WTC11 (cell line): ENCODE measurements at regions not wholly inside any gene's neighbourhood (a gene's known extent, or its start where the extent isn't known, plus 50 kb on each side); places are given as distances from the start of the nearest gene placed in this dataset.

Source experiments
- ATAC-seq: fragments of 200-7000 bp; cut with Tn5 transposase; 2 replicates; pipeline ENCODE4 v1.10.0; 2021; ENCODE audit warnings: mild to moderate bottlenecking, moderate library complexity
- CTCF ChIA-PET: fragments of 300-600 bp; sonication (Branson Sonifier 250); formaldehyde crosslinking; loops from one replicate; lab custom pipeline; 2021; ENCODE audit warnings: antibody characterized with exemption; lab: Charles Lee
- POLR2A ChIA-PET: fragments of 350-600 bp; sonication (Branson Sonifier 250); formaldehyde crosslinking; loops from one replicate; lab custom pipeline; 2021; ENCODE audit warnings: antibody characterized with exemption; lab: Charles Lee
- DNase-seq: peaks from one replicate; pipeline ENCODE4 v3.0.0; 2021; ENCODE audit warnings: low spot score
- H3K27ac Mint-ChIP-seq: 2 replicates; pipeline ENCODE4 v1.8.0; 2021; ENCODE audit warnings: mixed read lengths
- H3K27me3 Mint-ChIP-seq: 2 replicates; pipeline ENCODE4 v1.8.0; 2021; ENCODE audit warnings: low read depth, mild to moderate bottlenecking, moderate library complexity, mixed read lengths
- H3K36me3 Mint-ChIP-seq: 2 replicates; pipeline ENCODE4 v1.8.0; 2021; ENCODE audit warnings: mixed read lengths
- H3K4me1 Mint-ChIP-seq: 2 replicates; pipeline ENCODE4 v1.8.0; 2022; ENCODE audit warnings: mixed read lengths
- H3K4me3 Mint-ChIP-seq: 2 replicates; pipeline ENCODE4 v1.8.0; 2021; ENCODE audit warnings: mild to moderate bottlenecking, moderate library complexity, mixed read lengths
- H3K9me3 Mint-ChIP-seq: 2 replicates; pipeline ENCODE4 v1.8.0; 2021; ENCODE audit warnings: mixed read lengths
- ATF1 ChIP-seq: sonication (generic); formaldehyde crosslinking; IDR thresholded peaks from 2 replicates; pipeline ENCODE4 v1.8.1; 2023; ENCODE audit warnings: mild to moderate bottlenecking, moderate library complexity, missing genetic modification reagents
- CREM ChIP-seq: sonication (generic); formaldehyde crosslinking; IDR thresholded peaks from 2 replicates; pipeline ENCODE4 v1.8.1; 2022; ENCODE audit warnings: mild to moderate bottlenecking, missing genetic modification reagents, moderate library complexity
- ETV6 ChIP-seq: sonication (generic); formaldehyde crosslinking; IDR thresholded peaks from 2 replicates; pipeline ENCODE4 v1.8.1; 2022; ENCODE audit warnings: mild to moderate bottlenecking, missing genetic modification reagents
- IRF2 ChIP-seq: sonication (generic); formaldehyde crosslinking; IDR thresholded peaks from 2 replicates; pipeline ENCODE4 v1.8.0; 2022; ENCODE audit warnings: low read depth, missing genetic modification reagents, borderline replicate concordance
- NR2C2 ChIP-seq: sonication (generic); formaldehyde crosslinking; IDR thresholded peaks from 2 replicates; pipeline ENCODE4 v1.8.0; 2022; ENCODE audit warnings: mild to moderate bottlenecking, missing genetic modification reagents
- SMAD3 ChIP-seq: sonication (generic); formaldehyde crosslinking; IDR thresholded peaks from 2 replicates; pipeline ENCODE4 v1.8.0; 2022; ENCODE audit warnings: missing genetic modification reagents, mild to moderate bottlenecking, borderline replicate concordance
- SP1 ChIP-seq: sonication (generic); formaldehyde crosslinking; conservative IDR thresholded peaks from 2 replicates; pipeline ENCODE4 v1.8.1; 2022; ENCODE audit warnings: missing genetic modification reagents
- TCF7 ChIP-seq: sonication (generic); formaldehyde crosslinking; IDR thresholded peaks from 2 replicates; pipeline ENCODE4 v1.8.0; 2022; ENCODE audit warnings: mild to moderate bottlenecking, low read depth, missing genetic modification reagents, moderate library complexity
- ZNF121 ChIP-seq: sonication (generic); formaldehyde crosslinking; IDR thresholded peaks from 2 replicates; pipeline ENCODE4 v1.8.0; 2023; ENCODE audit warnings: missing genetic modification reagents
- ZNF138 ChIP-seq: sonication (generic); formaldehyde crosslinking; conservative IDR thresholded peaks from 2 replicates; pipeline ENCODE4 v1.8.1; 2022; ENCODE audit warnings: mild to moderate bottlenecking, moderate library complexity, missing genetic modification reagents
- ZNF232 ChIP-seq: sonication (generic); formaldehyde crosslinking; IDR thresholded peaks from 2 replicates; pipeline ENCODE4 v1.8.0; 2022; ENCODE audit warnings: mild to moderate bottlenecking, missing genetic modification reagents
- ZNF396 ChIP-seq: fragments of 250-450 bp; sonication (Bioruptor Pico); IDR thresholded peaks from 2 replicates; pipeline ENCODE4 v1.8.0; 2021; ENCODE audit warnings: mild to moderate bottlenecking, moderate library complexity, borderline replicate concordance
- ZNF416 ChIP-seq: fragments of 250-450 bp; sonication (Bioruptor Pico); IDR thresholded peaks from 2 replicates; pipeline ENCODE4 v1.9.0; 2021; ENCODE audit warnings: mild to moderate bottlenecking, inconsistent platforms
- ZNF671 ChIP-seq: fragments of 250-450 bp; sonication (Bioruptor Pico); IDR thresholded peaks from 2 replicates; pipeline ENCODE4 v1.8.0; 2021; ENCODE audit warnings: mild to moderate bottlenecking
- TF ChIP-seq, protein P1 (sequence below): sonication (generic); formaldehyde crosslinking; IDR thresholded peaks from 2 replicates; pipeline ENCODE4 v1.8.1; 2022; ENCODE audit warnings: low read depth, missing genetic modification reagents, borderline replicate concordance
- TF ChIP-seq, protein P2 (sequence below): sonication (generic); formaldehyde crosslinking; IDR thresholded peaks from 2 replicates; pipeline ENCODE4 v1.8.1; 2023; ENCODE audit warnings: mild to moderate bottlenecking, missing genetic modification reagents
- TF ChIP-seq, protein P3 (sequence below): sonication (generic); formaldehyde crosslinking; conservative IDR thresholded peaks from 2 replicates; pipeline ENCODE4 v1.8.1; 2022; ENCODE audit warnings: mild to moderate bottlenecking, missing genetic modification reagents
- TF ChIP-seq, protein P4 (sequence below): fragments of 250-450 bp; sonication (Bioruptor Pico); IDR thresholded peaks from 2 replicates; pipeline ENCODE4 v1.9.0; 2021; ENCODE audit warnings: mild to moderate bottlenecking
- TF ChIP-seq, protein P5 (sequence below): sonication (generic); formaldehyde crosslinking; IDR thresholded peaks from 2 replicates; pipeline ENCODE4 v1.8.1; 2022; ENCODE audit warnings: mild to moderate bottlenecking, moderate library complexity, missing genetic modification reagents
- TF ChIP-seq, protein P6 (sequence below): sonication (generic); formaldehyde crosslinking; IDR thresholded peaks from 2 replicates; pipeline ENCODE4 v1.8.0; 2022; ENCODE audit warnings: mild to moderate bottlenecking, missing genetic modification reagents
- TF ChIP-seq, protein P7 (sequence below): sonication (generic); formaldehyde crosslinking; IDR thresholded peaks from 2 replicates; pipeline ENCODE4 v1.8.0; 2023; ENCODE audit warnings: missing genetic modification reagents
- TF ChIP-seq, protein P8 (sequence below): sonication (generic); formaldehyde crosslinking; IDR thresholded peaks from 2 replicates; pipeline ENCODE4 v1.8.1; 2023; ENCODE audit warnings: mild to moderate bottlenecking, missing genetic modification reagents, moderate library complexity
- TF ChIP-seq, protein P9 (sequence below): fragments of 200-600 bp; IDR thresholded peaks from 2 replicates; pipeline ENCODE4 v1.8.0; 2022; ENCODE audit warnings: antibody characterized with exemption

DNA sequence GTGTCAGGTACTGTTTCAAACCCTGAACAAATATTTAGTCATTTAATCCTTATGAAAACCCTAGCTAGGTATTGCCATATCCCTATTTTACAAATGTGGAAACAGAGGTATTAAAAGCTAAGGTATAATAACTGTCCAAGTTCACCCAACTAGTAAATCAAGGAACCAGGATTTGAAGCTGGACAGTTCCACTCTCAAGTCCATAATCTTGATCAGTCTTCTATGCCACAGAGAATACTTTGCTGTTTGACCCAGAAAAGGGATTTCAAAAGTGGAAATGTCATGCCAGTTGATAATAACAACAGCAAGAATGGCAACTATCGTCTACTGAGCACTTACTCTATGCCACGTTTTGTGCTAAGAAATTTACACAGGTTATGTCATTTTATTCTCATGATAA is 90.4 kb upstream of the KIT start:
- Mint-ChIP-seq H3K4me3 (no peak overlapping the region), H3K27ac (no peak overlapping the region), H3K4me1 (peaks cover 22% of the 10 kb centered on the region), H3K27me3 (peaks cover 29% of the 10 kb centered on the region), H3K9me3 (no peaks in the 10 kb centered on the region)
- ATAC-seq (no peak), DNase-seq (no peak)
- CTCF ChIA-PET = no interaction called here
- TF ChIP-seq ATF1 (CRISPR knock-in tag) (no peak), TCF7 (CRISPR knock-in tag) (no peak), NR2C2 (CRISPR knock-in tag) (no peak)
- TF ChIP-seq, protein P1, sequence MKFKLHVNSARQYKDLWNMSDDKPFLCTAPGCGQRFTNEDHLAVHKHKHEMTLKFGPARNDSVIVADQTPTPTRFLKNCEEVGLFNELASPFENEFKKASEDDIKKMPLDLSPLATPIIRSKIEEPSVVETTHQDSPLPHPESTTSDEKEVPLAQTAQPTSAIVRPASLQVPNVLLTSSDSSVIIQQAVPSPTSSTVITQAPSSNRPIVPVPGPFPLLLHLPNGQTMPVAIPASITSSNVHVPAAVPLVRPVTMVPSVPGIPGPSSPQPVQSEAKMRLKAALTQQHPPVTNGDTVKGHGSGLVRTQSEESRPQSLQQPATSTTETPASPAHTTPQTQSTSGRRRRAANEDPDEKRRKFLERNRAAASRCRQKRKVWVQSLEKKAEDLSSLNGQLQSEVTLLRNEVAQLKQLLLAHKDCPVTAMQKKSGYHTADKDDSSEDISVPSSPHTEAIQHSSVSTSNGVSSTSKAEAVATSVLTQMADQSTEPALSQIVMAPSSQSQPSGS (CRISPR knock-in tag) = no peak
- TF ChIP-seq, all 79 proteins: peak for 0
- H3K36me3 Mint-ChIP-seq = no peaks in the 10 kb centered on the region
- POLR2A ChIA-PET = no interaction called here

DNA sequence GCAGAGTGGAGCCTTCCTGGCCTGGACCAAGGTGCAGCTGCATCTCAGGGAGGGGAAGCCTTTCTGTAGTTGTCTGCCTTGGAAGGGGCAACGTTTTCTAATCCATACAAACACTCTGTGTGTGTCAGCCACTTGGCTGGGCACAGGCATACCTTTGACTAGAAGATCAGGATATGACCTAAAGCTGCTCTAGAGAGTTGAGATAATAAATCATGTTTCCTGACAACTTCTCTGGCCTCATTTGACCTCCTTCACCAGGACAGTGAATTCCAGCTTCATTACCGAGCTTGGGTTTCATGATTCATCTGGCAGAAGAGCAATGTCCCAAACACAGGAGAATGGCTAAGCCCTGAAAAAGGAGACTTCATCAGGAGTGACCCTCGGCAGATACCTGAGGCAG is 89.6 kb upstream of the KIT start:
- TF ChIP-seq ZNF121 = no peak
- TF ChIP-seq, protein P2, sequence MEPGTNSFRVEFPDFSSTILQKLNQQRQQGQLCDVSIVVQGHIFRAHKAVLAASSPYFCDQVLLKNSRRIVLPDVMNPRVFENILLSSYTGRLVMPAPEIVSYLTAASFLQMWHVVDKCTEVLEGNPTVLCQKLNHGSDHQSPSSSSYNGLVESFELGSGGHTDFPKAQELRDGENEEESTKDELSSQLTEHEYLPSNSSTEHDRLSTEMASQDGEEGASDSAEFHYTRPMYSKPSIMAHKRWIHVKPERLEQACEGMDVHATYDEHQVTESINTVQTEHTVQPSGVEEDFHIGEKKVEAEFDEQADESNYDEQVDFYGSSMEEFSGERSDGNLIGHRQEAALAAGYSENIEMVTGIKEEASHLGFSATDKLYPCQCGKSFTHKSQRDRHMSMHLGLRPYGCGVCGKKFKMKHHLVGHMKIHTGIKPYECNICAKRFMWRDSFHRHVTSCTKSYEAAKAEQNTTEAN = no peak
- TF ChIP-seq SMAD3 = no peak
- TF ChIP-seq, protein P3, sequence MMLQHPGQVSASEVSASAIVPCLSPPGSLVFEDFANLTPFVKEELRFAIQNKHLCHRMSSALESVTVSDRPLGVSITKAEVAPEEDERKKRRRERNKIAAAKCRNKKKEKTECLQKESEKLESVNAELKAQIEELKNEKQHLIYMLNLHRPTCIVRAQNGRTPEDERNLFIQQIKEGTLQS = no peak
- TF ChIP-seq, protein P4, sequence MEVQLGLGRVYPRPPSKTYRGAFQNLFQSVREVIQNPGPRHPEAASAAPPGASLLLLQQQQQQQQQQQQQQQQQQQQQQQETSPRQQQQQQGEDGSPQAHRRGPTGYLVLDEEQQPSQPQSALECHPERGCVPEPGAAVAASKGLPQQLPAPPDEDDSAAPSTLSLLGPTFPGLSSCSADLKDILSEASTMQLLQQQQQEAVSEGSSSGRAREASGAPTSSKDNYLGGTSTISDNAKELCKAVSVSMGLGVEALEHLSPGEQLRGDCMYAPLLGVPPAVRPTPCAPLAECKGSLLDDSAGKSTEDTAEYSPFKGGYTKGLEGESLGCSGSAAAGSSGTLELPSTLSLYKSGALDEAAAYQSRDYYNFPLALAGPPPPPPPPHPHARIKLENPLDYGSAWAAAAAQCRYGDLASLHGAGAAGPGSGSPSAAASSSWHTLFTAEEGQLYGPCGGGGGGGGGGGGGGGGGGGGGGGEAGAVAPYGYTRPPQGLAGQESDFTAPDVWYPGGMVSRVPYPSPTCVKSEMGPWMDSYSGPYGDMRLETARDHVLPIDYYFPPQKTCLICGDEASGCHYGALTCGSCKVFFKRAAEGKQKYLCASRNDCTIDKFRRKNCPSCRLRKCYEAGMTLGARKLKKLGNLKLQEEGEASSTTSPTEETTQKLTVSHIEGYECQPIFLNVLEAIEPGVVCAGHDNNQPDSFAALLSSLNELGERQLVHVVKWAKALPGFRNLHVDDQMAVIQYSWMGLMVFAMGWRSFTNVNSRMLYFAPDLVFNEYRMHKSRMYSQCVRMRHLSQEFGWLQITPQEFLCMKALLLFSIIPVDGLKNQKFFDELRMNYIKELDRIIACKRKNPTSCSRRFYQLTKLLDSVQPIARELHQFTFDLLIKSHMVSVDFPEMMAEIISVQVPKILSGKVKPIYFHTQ (CRISPR knock-in tag) = no peak
- TF ChIP-seq, protein P5, sequence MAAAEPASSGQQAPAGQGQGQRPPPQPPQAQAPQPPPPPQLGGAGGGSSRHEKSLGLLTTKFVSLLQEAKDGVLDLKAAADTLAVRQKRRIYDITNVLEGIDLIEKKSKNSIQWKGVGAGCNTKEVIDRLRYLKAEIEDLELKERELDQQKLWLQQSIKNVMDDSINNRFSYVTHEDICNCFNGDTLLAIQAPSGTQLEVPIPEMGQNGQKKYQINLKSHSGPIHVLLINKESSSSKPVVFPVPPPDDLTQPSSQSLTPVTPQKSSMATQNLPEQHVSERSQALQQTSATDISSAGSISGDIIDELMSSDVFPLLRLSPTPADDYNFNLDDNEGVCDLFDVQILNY (CRISPR knock-in tag) = no peak
- TF ChIP-seq, protein P6, sequence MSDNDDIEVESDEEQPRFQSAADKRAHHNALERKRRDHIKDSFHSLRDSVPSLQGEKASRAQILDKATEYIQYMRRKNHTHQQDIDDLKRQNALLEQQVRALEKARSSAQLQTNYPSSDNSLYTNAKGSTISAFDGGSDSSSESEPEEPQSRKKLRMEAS (CRISPR knock-in tag) = no peak
- no peak for TF ChIP-seq ZNF396 (CRISPR knock-in tag)
- no peak overlapping the region for H3K27ac Mint-ChIP-seq
- POLR2A ChIA-PET = no interaction called here
- ATAC-seq (no peak), DNase-seq (no peak)
- peaks cover 24% of the 10 kb centered on the region for H3K4me1 Mint-ChIP-seq
- H3K36me3 Mint-ChIP-seq = no peaks in the 10 kb centered on the region
- H3K27me3 Mint-ChIP-seq = peaks cover 37% of the 10 kb centered on the region
- no peak overlapping the region for H3K4me3 Mint-ChIP-seq
- CTCF ChIA-PET = no interaction called here
- no peaks in the 10 kb centered on the region for H3K9me3 Mint-ChIP-seq

DNA sequence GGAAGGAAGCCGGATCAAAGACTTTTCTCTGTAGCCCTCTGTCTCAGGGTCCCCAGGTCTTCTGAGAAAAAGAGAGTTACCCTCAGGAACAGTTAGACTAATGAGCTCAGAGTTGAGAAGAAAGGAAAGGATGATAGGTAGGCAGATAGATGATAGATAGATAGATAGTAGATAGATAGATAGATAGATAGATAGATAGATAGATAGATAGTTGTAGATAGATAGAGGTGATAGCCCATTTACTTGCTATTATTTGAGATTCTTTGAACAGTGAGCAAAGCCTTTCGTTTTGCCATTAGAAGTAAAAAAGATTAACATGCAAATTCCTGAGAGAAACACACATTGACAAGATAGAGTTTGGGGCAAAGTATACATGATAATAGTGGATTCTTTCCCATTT is 86.9 kb upstream of the KIT start:
- peaks cover 64% of the 10 kb centered on the region for H3K27me3 Mint-ChIP-seq

More for the DNA sequence above, 86.9 kb upstream of the KIT start:
- Mint-ChIP-seq H3K27ac (no peak overlapping the region), H3K36me3 (no peaks in the 10 kb centered on the region), H3K4me1 (peaks cover 25% of the 10 kb centered on the region), H3K9me3 (no peaks in the 10 kb centered on the region), H3K4me3 (no peak overlapping the region)
- POLR2A ChIA-PET = no interaction called here
- TF ChIP-seq, protein P7, sequence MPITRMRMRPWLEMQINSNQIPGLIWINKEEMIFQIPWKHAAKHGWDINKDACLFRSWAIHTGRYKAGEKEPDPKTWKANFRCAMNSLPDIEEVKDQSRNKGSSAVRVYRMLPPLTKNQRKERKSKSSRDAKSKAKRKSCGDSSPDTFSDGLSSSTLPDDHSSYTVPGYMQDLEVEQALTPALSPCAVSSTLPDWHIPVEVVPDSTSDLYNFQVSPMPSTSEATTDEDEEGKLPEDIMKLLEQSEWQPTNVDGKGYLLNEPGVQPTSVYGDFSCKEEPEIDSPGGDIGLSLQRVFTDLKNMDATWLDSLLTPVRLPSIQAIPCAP (CRISPR knock-in tag) = no peak
- TF ChIP-seq, protein P8, sequence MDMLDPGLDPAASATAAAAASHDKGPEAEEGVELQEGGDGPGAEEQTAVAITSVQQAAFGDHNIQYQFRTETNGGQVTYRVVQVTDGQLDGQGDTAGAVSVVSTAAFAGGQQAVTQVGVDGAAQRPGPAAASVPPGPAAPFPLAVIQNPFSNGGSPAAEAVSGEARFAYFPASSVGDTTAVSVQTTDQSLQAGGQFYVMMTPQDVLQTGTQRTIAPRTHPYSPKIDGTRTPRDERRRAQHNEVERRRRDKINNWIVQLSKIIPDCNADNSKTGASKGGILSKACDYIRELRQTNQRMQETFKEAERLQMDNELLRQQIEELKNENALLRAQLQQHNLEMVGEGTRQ = no peak
- TF ChIP-seq SP1 (CRISPR knock-in tag) (no peak), IRF2 (CRISPR knock-in tag) (no peak), CREM (no peak), ZNF138 (CRISPR knock-in tag) (no peak), ETV6 (CRISPR knock-in tag) (no peak), ZNF232 (no peak), ZNF416 (no peak), ZNF671 (CRISPR knock-in tag) (no peak)
- TF ChIP-seq, protein P3 = no peak
- TF ChIP-seq, protein P9, sequence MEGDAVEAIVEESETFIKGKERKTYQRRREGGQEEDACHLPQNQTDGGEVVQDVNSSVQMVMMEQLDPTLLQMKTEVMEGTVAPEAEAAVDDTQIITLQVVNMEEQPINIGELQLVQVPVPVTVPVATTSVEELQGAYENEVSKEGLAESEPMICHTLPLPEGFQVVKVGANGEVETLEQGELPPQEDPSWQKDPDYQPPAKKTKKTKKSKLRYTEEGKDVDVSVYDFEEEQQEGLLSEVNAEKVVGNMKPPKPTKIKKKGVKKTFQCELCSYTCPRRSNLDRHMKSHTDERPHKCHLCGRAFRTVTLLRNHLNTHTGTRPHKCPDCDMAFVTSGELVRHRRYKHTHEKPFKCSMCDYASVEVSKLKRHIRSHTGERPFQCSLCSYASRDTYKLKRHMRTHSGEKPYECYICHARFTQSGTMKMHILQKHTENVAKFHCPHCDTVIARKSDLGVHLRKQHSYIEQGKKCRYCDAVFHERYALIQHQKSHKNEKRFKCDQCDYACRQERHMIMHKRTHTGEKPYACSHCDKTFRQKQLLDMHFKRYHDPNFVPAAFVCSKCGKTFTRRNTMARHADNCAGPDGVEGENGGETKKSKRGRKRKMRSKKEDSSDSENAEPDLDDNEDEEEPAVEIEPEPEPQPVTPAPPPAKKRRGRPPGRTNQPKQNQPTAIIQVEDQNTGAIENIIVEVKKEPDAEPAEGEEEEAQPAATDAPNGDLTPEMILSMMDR = no peak
- no peak for ATAC-seq
- CTCF ChIA-PET = interaction anchor here (0.8 kb wide), 1 partner anchor 44 kb away, joined by 3 read pairs; no protein-coding TSS in a partner anchor
- no peak for DNase-seq
